HFFc6 (cell line): ENCODE measurements at regions not wholly inside any gene's neighbourhood (a gene's known extent, or its start where the extent isn't known, plus 50 kb on each side); places are given as distances from the start of the nearest gene placed in this dataset.
"Not testable (repeated sequence)": the region's sequence is repeated elsewhere in the genome, so short reads cannot be mapped to it uniquely, and the experiment has no call there.

Experiments
- DNase-seq: peaks from one replicate; pipeline ENCODE4 v3.0.0-alpha.2; 2018
- H3K27ac Mint-ChIP-seq: 2 replicates; pipeline ENCODE4 v1.8.0; 2020; ENCODE audit warnings: mild to moderate bottlenecking, mixed read lengths
- H3K27me3 Mint-ChIP-seq: 2 replicates; pipeline ENCODE4 v1.8.0; 2021; ENCODE audit warnings: mild to moderate bottlenecking, moderate library complexity, mixed read lengths; ENCODE audit not compliant: insufficient read depth
- H3K36me3 Mint-ChIP-seq: 2 replicates; pipeline ENCODE4 v1.8.0; 2021; ENCODE audit warnings: low read depth, mixed read lengths
- H3K4me1 Mint-ChIP-seq: 2 replicates; pipeline ENCODE4 v1.8.0; 2020; ENCODE audit warnings: low read depth, mixed read lengths
- H3K4me3 Mint-ChIP-seq: 2 replicates; pipeline ENCODE4 v1.8.0; 2020; ENCODE audit warnings: mild to moderate bottlenecking, moderate library complexity, mixed read lengths
- H3K9me3 Mint-ChIP-seq: 2 replicates; pipeline ENCODE4 v1.8.0; 2020; ENCODE audit warnings: mild to moderate bottlenecking, mixed read lengths
- CTCF ChIP-seq: fragments of 200-600 bp; sonication (generic); IDR thresholded peaks from 2 replicates; pipeline ENCODE4 v1.5.0; 2021; ENCODE audit warnings: antibody characterized with exemption, mild to moderate bottlenecking

- DNase-seq, result no peak
- no peak overlapping the region for H3K4me3 Mint-ChIP-seq
- no peaks in the 10 kb centered on the region for H3K27me3 Mint-ChIP-seq
- H3K4me1 Mint-ChIP-seq, result no peaks in the 10 kb centered on the region
- TF ChIP-seq CTCF, result no peak
- H3K27ac Mint-ChIP-seq, result no peak overlapping the region
- H3K36me3 Mint-ChIP-seq, result no peaks in the 10 kb centered on the region
- H3K9me3 Mint-ChIP-seq, result no peaks in the 10 kb centered on the region
Observed at GRCh38 chr15:81830520-81830919, 215.3 kb downstream of the MEX3B start.

GRCh38 chr15:81829918-81830317 is 215.9 kb downstream of the MEX3B start:
- DNase-seq, result no peak
- no peaks in the 10 kb centered on the region for H3K27me3 Mint-ChIP-seq
- H3K4me3 Mint-ChIP-seq, result no peak overlapping the region
- no peak overlapping the region for H3K27ac Mint-ChIP-seq
- H3K4me1 Mint-ChIP-seq, result no peaks in the 10 kb centered on the region
- no peaks in the 10 kb centered on the region for H3K9me3 Mint-ChIP-seq
- H3K36me3 Mint-ChIP-seq, result no peaks in the 10 kb centered on the region
- TF ChIP-seq CTCF, result no peak

- no peak for DNase-seq
- Mint-ChIP-seq H3K4me1 (no peaks in the 10 kb centered on the region), H3K9me3 (no peaks in the 10 kb centered on the region; the same call in 1 of the 2 replicates), H3K27ac (no peak overlapping the region), H3K4me3 (no peak overlapping the region), H3K27me3 (no peaks in the 10 kb centered on the region), H3K36me3 (no peaks in the 10 kb centered on the region)
- no peak for TF ChIP-seq CTCF
Observed at GRCh38 chr15:81828135-81828534, 217.7 kb downstream of the MEX3B start.

GRCh38 chr15:81825136-81825535 is 220.7 kb downstream of the MEX3B start:
- H3K27ac Mint-ChIP-seq, result no peak overlapping the region
- H3K27me3 Mint-ChIP-seq, result no peaks in the 10 kb centered on the region
- peaks cover 3% of the 10 kb centered on the region for H3K9me3 Mint-ChIP-seq
- DNase-seq, result no peak
- H3K4me1 Mint-ChIP-seq, result no peaks in the 10 kb centered on the region
- no peaks in the 10 kb centered on the region for H3K36me3 Mint-ChIP-seq
- H3K4me3 Mint-ChIP-seq, result no peak overlapping the region
- TF ChIP-seq CTCF, result no peak

GRCh38 chr15:81822587-81822986 is 223.2 kb downstream of the MEX3B start:
- not testable (repeated sequence) for H3K36me3 Mint-ChIP-seq, H3K27me3 Mint-ChIP-seq, DNase-seq, H3K4me3 Mint-ChIP-seq, H3K9me3 Mint-ChIP-seq, H3K27ac Mint-ChIP-seq, H3K4me1 Mint-ChIP-seq

- H3K4me3 Mint-ChIP-seq, result no peak overlapping the region
- H3K27ac Mint-ChIP-seq, result no peak overlapping the region
- no peaks in the 10 kb centered on the region for H3K36me3 Mint-ChIP-seq
- DNase-seq, result no peak
- H3K27me3 Mint-ChIP-seq, result peaks cover 3% of the 10 kb centered on the region
- H3K9me3 Mint-ChIP-seq, result peaks cover 5% of the 10 kb centered on the region
- TF ChIP-seq CTCF, result no peak
- no peaks in the 10 kb centered on the region for H3K4me1 Mint-ChIP-seq
Observed at GRCh38 chr15:81819924-81820635, 225.7 kb downstream of the MEX3B start.
